AML-193 (cell line): ENCODE measurements at regions not wholly inside any gene's neighbourhood (a gene's known extent, or its start where the extent isn't known, plus 50 kb on each side); places are given as distances from the start of the nearest gene placed in this dataset.
"Not testable (repeated sequence)": the region's sequence is repeated elsewhere in the genome, so short reads cannot be mapped to it uniquely, and the experiment has no call there.

Experiments
- DNase-seq, 2 experiments: peaks; one replicate each; lab custom pipeline; 2025; lab: John Stamatoyannopoulos, UW

DNA sequence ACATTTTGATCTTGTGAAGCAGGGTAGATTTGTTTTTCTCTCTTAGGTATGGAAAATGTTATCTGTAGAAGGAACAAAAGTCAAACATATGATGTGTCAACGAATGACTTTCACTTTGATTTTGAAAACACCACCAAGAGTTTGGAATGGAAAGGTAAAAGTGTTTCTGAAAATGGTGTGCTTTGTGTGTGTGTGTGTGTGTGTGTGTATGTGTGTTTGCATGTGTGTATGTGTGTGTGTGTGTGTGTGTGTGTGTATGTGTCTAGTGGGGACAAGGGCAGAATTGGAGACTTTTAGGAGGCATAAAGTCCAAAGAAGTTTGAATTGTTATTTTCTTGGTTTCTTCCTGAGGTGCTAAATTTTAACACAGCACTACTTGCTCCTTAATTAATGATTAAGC, 115.4 kb upstream of the PRKCQ start:
- DNase-seq = no peak

DNA sequence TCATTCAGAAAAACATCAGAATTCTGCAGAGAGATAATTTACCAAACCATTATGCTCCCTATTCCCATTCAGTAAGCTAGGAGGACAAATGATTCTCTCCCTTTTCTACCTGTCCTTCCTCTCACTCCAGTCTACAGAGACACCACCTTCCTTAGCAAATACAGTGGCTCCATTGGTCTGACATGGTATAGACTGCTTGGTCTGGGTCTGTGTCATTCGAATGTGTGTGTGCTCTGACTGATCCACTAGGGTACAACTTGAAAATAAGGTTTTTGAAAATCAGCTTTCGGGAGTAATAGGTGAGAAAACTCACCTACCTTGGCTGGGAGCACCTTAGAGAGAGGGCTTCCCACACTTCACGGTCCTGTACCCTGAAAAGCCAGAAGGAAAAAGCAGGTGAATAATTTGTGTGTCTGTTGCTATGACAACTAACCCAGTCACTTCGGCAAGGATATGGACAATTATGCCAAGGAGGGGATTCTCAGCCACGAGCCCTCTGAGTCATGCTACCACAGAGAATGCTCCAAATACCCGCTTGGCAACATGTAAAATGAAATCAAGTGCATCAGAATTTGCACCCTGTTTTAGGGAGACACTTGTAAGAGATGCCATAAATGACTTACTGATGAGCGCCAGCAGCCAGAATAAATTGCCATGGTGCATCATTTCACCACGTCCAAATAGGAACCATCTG, 114.5 kb upstream of the PRKCQ start:
- no peak for DNase-seq

DNA sequence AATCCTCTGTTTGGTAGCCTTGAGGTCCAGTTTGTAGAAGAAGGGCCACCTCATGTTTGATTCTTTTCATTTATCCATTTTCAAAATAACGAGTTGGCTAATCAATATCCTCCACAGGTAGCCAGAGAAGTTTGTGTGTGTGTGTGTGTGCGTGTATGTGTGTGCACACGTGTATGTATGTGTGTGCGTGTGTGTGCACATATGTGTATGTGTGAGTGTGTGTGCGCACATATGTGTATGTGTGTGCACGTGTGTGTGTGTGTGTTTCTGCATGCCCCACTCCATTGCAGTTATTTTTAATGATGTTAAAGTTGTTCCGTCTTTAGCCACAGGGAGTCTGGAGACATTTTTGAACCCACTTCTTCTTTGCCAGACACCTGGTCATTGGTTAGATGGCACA, 112.8 kb upstream of the PRKCQ start:
- no peak for DNase-seq

DNA sequence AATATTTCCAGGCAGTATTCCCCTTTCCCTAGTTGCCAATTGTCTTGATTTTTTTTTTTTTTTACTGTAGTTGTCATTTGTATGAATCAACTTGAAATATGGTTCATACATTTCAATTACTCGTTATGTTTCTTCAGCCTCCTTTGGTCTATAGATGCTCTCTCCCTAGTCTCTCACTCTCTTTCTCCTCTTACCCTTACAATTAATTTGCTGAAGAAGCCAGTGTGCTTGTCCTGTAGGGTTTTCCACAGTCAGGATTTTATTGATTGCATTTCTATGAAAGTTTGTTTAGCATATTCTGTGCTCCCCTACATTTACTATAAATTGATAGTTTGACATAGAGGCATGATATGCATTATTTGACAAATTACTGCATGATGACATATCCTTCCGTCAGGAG, 112.0 kb upstream of the PRKCQ start:
- no peak for DNase-seq

DNA sequence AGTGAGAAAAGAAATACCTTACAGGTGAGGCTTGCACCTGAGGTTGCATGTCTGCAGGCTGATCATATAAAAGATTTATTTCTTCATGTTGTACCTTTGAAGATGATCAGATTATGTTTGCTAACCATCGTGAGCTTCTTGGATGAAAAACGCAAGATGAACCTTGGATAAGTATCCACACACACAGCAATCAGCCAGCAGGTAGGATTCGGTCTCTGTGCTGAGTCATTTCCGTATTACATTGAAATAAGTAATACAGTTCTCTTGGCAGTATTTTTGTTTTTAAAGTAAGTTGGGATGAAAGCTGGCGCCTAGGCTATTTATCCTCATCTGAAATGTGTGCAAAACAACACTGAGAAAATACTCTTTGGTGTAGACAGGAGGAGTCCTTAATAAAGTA, 109.0 kb upstream of the PRKCQ start:
- no peak for DNase-seq

DNA sequence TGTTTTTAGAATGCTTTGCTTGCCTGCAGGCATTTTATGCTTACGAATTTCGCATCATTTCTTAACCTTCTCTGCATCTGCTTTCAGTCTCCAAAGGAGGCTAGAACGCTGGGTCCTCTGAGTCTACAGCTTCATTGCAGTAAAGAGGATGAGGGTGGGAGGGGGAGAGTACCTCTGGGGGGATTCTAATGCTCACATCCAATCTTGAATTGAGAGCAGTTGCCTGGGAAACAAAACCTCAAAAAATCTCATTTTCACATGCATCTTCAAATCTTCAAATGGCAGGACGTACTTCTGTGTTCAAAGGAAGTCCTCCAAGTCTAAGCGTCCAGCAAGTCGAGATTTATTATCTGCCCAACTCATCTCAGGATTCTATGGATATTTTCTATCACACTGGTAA, 100.7 kb upstream of the PRKCQ start:
- no peak for DNase-seq

DNA sequence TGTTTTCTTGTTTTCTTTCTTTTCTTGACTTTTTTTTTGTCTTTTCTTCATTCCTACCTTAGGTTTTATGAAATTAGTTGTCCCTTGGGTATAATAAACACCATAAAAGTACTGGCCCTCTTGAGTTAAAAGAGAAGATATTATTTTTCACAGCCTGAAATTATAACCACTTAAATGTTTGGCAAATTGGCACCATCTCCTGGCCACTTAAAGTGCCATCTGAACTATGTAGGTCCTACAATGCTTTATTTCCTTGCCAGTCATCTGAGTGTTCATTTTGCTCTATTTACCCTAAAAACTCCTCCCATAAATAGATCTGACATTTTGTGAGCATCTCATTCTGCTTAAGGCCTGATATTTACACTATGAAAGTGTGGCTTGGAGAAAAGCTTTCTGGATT, 98.9 kb upstream of the PRKCQ start:
- DNase-seq = no peak

DNA sequence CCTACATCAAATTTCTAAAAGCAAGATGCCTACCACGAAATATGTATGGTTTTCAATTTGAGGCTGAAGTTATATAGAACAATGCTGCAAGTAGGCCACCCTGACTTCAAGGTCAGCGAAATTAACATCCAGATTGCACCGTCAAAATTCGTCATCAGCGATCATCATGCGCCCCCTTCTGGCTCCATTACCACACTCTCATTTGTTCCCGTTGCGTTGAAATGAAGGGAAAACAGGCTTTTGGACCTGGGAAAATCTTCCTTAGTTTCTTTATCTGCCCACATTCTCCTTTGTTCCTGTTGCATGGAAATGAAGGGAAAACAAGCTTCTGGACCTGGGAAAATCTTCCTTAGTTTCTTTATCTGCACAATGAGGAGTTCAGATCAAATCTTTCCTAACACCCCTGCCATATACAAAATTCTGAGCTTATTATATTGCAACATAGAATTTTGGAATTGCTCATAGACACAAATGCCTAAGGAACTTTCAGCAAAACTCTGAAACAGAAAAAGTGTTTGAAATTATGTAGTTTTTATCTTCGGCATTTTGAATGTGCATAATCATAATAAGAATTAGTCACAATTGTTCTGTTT, 98.2 kb upstream of the PRKCQ start:
- DNase-seq = peak; percentile 17 to 40

DNA sequence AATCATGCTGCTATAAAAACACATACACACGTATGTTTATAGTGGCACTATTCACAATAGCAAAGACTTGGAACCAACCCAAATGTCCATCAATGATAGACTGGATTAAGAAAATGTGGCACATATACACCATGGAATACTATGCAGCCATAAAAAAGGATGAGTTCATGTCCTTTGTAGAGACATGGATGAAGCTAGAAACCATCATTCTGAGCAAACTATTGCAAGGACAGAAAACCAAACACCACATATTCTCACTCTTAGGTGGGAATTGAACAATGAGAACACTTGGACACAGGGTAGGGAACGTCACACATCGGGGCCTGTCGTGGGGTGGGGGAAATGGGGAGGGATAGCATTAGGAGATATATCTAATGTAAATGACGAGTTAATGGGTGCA, 97.1 kb upstream of the PRKCQ start:
- DNase-seq = not testable (repeated sequence)

DNA sequence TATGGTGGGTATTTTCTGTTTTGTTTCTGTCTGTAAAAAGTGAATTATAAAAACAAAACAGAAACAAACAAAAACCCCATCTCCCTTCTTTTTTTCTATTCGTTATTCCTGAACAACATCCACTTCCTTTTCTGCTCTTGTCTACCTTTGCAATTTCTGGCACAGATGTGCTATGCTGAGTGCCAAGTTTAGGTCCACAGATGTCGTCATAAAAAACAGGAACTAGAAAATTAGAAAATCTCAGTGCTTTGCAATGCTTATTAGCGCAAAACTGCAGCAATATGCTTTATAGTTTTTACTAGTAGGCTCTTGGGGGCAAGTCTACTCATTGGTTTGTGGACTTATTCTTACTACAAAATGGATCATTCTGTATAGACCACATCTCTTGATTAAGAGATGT, 94.2 kb upstream of the PRKCQ start:
- peak; percentile 8 to 28 for DNase-seq

DNA sequence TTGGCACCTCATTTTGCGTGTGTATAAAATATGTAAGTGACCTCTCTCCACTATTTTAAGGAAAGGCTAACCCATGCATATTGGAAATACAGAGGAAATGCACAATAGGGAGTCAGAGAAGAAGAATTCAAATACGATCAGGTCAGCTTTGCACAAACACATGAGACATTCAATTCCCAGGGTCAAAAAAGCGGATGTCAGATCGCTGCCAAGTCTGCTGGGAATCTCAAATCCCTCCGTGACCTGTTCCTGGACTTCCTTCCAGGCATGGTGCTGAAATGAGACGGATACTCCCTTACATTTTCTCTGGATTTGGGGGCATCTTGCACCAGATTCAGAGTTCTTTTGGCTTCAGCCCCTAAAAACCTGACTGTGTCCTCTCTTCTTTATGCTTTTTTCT, 91.9 kb upstream of the PRKCQ start:
- no peak for DNase-seq

DNA sequence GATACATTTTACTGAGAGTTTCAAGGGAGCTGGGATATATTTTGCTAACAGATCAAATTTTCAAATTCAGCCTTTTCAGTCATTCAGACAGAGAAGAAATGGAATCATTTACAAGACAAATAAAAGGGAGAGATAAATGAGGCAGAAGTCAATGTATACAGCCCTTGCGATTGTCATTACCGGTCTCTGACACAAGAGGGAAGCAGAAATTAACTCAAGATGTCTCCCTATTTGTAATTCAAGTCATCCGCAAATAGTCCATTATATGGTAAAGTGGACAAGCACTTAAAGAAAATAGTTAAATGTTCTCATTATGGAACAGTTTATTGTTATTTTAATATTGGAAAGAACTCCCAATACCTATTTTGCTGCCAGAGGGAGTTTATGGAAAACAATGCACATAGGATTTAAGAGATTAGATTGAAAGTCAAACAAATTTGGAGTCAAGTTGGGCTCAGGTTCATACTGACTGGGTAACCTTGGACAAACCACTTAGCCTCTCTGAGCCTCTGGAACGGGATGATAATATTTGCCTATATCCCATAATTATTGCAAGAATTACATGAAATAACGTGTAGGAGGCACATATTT, 89.3 kb upstream of the PRKCQ start:
- DNase-seq = peak; percentile 52 to 57

DNA sequence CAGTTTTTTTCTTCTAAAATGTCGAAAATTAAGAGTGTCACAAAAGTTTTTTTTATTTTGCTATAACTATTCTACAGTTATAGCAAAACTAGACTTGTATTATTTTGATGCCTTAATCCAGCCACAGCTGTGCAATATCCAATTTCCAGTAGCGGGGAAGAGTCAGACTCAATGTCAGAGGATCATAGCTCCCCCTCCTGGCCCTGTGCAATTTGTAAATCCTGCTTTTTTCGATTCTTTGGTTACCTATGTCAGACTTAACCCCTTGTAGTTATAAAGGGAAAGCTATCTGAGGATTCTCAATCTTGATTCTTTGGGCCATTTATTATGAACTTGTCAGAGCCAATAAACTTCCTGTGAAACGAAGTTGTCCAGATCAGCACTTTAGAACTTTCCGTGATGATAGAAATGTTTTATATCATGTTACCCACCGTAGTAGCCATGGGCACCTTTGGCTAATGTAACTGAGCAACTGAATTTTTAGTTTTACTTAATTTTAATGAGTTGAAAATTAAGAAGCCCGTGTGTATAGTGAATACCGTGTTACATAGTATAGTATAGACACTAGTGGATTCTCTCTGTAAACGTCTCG, 87.7 kb upstream of the PRKCQ start:
- peak; percentile 21 to 35 for DNase-seq

DNA sequence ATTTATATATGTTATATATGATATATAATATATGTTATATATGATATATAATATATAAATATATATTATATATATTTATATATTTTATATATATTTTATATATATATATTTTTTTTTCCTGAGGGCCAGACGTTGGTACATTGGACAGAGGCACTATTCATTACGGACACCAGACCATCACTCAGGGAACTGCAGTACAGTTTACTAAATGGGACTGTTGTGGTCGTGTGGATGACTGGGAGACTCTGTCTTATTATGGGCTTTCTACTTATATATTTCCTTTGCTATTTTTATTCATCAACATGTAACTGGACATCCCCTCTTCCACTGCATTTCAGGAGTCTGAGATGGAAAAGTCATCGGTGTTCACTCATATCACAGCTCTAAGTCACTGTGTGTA, 87.1 kb upstream of the PRKCQ start:
- no peak for DNase-seq

DNA sequence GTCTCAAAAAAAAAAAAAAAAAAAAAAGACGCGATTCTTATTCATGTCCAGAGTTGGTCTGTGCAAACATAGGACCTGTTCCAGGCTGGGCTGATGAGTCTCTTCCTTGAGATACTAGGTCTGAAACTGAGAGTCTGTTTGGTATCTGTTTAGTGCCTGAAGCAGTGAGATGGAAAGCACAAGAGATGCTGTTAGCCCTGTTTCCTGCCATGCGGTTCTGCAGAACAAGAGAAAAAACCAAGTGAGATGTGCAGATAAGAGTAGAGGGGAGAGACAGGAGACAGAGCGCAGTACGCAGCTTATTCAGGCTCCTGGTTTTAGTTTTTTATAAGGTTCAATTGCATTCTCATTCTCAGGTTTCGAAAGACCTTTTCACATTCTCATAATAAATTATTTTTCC, 85.8 kb upstream of the PRKCQ start:
- DNase-seq = no peak

DNA sequence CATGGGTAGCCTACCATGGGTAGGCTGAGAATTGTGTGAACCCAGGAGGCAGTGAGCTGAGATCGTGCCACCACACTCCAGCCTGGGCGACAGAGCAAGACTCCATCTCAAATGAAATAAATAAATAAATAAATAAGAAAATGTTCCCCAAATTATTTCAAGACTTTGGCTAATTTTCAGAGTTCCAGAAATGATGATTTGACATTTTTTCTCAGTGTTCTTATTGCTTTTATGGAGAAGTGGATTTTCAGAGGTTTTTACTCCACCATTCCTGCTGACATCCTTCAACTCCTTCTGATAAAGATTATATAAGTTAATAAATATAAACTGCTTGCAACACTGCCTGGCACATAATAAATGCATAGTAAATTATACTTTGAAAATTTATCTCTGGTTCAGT, 80.4 kb upstream of the PRKCQ start:
- DNase-seq = no peak

DNA sequence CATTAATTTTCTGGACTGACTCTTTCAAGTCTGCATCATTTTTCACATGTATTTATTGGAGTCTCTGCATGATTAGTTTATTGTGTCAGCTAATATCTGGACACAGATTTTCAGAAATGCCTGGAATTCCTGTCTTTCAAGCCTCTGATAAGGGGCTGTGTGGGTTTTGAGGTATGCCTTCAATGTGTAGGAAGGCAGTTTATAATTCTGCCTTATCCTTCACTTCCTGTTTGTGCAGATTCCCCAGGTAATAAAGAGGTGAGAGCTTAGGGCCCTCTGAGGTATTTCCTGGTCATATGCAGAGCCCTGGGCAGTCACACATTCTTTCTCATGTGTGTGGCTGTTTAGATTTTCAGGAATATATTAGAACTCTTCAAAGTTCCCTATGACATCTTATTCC, 79.4 kb upstream of the PRKCQ start:
- no peak for DNase-seq

DNA sequence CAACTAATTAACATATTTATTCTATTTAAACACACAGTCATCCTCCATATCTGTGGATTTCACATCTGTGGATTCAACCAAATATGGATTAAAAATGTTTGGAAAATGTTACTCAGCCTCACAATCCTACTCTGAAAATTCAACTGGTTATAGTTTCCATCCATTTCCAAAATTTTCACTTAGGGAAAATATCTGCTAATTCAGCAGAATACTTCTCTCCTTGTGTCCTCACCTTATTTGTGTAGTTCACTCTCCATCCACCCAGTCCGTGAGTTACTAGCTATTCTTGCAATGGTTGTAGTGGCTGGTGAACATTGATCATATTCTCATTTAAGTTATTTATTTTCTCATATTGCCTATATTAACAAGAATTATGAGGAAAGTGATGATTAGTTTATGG, 77.6 kb upstream of the PRKCQ start:
- no peak for DNase-seq

DNA sequence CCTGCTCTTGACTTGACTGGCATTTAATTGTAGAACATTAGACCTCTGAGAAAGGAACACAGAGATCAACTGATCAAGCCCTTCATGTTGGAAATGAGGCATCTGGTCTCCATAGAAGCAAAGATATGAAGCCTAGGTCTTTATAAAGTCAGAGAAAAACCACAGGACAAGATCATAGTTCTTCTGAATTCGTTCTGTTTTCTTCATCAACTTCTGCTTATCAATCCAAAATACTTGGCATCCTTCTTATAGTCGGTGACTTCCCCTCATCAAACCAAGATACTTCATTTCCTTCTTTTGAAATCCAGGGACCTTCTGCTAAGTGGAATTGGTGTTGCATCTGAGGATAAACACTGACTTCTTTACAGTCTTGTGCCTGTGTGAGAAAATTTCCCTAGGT, 77.1 kb upstream of the PRKCQ start:
- no peak for DNase-seq

DNA sequence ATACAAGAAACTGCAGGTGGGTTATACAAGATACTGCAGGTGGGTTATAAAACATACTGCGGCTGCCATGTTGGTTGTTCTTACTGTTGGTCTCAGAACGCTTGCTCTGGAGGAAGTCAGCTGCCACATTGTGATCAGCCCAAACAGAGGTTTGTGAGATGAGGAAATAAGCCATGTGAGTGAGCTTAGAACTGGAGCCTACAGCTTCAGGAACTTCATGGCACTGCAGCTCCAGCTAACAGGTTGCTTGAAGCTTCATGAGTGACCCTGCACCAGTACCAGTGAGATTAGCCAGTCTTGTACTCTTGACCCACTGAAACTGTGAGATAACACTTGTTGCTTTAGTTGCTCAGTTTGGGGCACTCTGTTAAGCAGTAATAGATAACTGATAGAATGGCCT, 74.5 kb upstream of the PRKCQ start:
- no peak for DNase-seq

DNA sequence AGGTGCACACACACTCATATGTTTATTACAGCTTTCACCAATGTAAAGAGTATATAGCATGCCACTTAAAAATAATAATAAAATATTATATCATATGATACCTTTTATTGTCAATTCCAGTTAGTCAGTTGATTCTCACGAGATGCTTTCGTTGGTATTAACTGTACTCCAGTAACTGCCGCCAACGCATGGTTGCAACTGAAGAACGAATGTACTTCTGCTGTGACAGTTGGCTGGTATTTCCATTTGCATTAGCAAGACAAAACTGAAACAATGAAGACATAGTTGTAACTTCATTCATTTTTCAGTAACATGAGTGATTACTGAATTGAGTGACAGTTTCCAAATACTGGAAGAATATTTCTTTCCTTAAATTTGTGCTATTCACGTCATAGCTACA, 70.5 kb upstream of the PRKCQ start:
- no peak for DNase-seq

DNA sequence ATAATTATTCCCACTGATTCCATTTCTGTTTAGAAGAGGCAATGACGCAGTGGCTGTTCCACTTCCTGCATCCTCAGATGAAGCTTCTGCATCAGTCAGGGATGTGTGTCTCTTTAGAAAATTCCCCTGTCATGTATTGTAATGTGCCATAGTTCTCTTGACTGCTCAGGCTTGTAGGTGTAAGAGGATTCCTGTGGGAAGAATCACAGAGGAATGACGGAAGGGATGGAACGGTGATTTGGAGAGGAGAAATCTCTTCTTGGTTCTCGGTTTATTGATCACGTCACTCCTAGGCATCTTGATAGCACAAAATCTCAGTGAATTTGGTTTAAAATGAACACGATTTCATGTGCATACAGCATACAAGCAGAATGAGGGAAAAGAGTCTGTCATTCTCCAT, 69.8 kb upstream of the PRKCQ start:
- no peak for DNase-seq

DNA sequence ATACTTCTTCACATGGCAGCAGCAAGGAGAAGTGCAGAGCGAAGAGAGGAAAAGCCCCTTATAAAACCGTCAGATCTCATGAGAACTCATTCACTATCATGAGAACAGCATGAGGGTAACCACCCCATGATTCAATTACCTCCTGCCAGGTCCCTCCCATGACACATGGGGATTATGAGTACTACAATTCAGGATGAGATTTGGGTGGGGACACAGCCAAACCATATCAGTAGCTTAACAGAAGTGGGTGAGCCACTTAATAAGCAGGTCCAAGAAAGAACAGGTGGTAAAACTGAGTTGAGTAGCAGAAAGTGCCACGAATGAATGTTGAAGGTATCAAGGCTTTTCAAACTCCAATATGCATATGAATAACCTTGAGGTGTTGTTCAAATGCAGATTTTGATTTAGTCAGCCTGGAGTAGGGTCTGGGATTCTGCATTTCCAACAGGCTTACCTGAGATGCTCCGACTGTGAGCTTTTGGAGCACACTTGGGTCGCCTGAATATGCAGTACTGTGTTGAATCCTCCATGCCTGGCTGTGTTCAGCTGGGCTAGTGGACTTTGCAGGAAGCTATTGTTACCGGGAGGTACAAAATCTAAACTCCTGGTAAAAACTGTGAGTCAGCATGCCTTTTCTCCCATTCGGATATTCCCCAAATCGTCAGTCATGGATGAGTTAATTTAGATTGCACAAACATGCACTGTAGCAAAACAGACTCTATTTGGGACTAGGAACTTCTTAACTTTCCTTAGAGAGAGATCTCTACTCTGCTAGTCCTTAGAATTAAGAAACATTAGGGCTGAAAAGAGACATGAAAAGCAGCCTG, 69.0 kb upstream of the PRKCQ start:
- no peak for DNase-seq
